HG02610 (cell line): ENCODE measurements at regions not wholly inside any gene's neighbourhood (a gene's known extent, or its start where the extent isn't known, plus 50 kb on each side); places are given as distances from the start of the nearest gene placed in this dataset.

ENCODE experiments used
- ATAC-seq: cut with Tn5 transposase; IDR thresholded peaks from one replicate; pipeline ENCODE4 v1.9.1; 2021; ENCODE audit warnings: mild to moderate bottlenecking, moderate library complexity; ENCODE audit not compliant: unreplicated experiment

- ATAC-seq, result no peak
These were observed 101.2 kb upstream of the SLC4A4 start for GRCh38 chr4:71237641-71238040.

- no peak for ATAC-seq
These were observed 99.5 kb upstream of the SLC4A4 start for GRCh38 chr4:71239365-71239764.

GRCh38 chr4:71240094-71240493 is 98.7 kb upstream of the SLC4A4 start:
- ATAC-seq, result no peak

- ATAC-seq, result no peak
These were observed 97.1 kb upstream of the SLC4A4 start for GRCh38 chr4:71241501-71242288.

- ATAC-seq, result no peak
These were observed 95.6 kb upstream of the SLC4A4 start for GRCh38 chr4:71243091-71243833.

- ATAC-seq, result no peak
These were observed 91.1 kb upstream of the SLC4A4 start for GRCh38 chr4:71247706-71248105.

GRCh38 chr4:71251261-71251660 is 87.6 kb upstream of the SLC4A4 start:
- ATAC-seq, result no peak

GRCh38 chr4:71253545-71253944 is 85.3 kb upstream of the SLC4A4 start:
- ATAC-seq, result no peak

- peak; percentile 82 for ATAC-seq
These were observed 84.3 kb upstream of the SLC4A4 start for GRCh38 chr4:71254451-71255012.

GRCh38 chr4:71255976-71256375 is 82.8 kb upstream of the SLC4A4 start:
- ATAC-seq, result no peak

GRCh38 chr4:71257761-71258160 is 81.1 kb upstream of the SLC4A4 start:
- ATAC-seq, result no peak

GRCh38 chr4:71258323-71258722 is 80.5 kb upstream of the SLC4A4 start:
- ATAC-seq, result no peak

GRCh38 chr4:71259280-71259679 is 79.5 kb upstream of the SLC4A4 start:
- no peak for ATAC-seq

GRCh38 chr4:71259911-71260331 is 78.9 kb upstream of the SLC4A4 start:
- no peak for ATAC-seq

- no peak for ATAC-seq
These were observed 78.3 kb upstream of the SLC4A4 start for GRCh38 chr4:71260544-71260943.

- ATAC-seq, result no peak
These were observed 77.8 kb upstream of the SLC4A4 start for GRCh38 chr4:71261001-71261400.

- ATAC-seq, result peak; percentile 49
These were observed 77.1 kb upstream of the SLC4A4 start for GRCh38 chr4:71261633-71262121.

- no peak for ATAC-seq
These were observed 76.7 kb upstream of the SLC4A4 start for GRCh38 chr4:71262161-71262560.

GRCh38 chr4:71266090-71266794 is 72.6 kb upstream of the SLC4A4 start:
- ATAC-seq, result peak; percentile 44

GRCh38 chr4:71267244-71267643 is 71.6 kb upstream of the SLC4A4 start:
- ATAC-seq, result no peak

- ATAC-seq, result no peak
These were observed 70.7 kb upstream of the SLC4A4 start for GRCh38 chr4:71268166-71268565.
